ENCODE measurements at regions not wholly inside any gene's neighbourhood (a gene's known extent, or its start where the extent isn't known, plus 50 kb on each side); places are given as distances from the start of the nearest gene placed in this dataset.

DNA sequence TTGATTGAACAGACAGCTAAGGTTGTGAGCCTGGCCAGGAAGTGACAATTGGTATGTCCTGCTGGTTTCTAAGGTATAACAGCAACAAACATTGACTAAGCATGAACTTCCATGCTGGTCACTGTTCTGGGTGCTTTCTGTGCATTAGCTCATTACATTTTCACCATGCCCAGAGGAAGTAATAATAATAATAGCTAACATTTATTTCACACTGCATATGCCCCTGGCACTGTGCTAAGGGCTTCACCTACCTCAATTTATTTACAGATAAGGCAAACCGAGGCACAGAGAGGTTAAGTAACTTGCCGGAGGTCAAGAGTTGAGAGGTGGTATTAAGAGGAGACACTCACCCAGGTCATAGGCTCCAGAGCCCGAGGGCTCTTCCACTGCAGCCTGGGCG is 113.6 kb downstream of the PDCL3 start:
- TF ChIP-seq, protein P1, sequence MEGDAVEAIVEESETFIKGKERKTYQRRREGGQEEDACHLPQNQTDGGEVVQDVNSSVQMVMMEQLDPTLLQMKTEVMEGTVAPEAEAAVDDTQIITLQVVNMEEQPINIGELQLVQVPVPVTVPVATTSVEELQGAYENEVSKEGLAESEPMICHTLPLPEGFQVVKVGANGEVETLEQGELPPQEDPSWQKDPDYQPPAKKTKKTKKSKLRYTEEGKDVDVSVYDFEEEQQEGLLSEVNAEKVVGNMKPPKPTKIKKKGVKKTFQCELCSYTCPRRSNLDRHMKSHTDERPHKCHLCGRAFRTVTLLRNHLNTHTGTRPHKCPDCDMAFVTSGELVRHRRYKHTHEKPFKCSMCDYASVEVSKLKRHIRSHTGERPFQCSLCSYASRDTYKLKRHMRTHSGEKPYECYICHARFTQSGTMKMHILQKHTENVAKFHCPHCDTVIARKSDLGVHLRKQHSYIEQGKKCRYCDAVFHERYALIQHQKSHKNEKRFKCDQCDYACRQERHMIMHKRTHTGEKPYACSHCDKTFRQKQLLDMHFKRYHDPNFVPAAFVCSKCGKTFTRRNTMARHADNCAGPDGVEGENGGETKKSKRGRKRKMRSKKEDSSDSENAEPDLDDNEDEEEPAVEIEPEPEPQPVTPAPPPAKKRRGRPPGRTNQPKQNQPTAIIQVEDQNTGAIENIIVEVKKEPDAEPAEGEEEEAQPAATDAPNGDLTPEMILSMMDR (IDR thresholded peaks at IDR 0.05; ENCODE audit: unreplicated experiment), result no peak
- H3K4me1 Mint-ChIP-seq (ENCODE audit: low read depth, unreplicated experiment), result no peaks in the 10 kb centered on the region

GRCh38 chr2:100677611-100678185 is 114.9 kb downstream of the PDCL3 start:
- Mint-ChIP-seq H3K27ac (ENCODE audit: unreplicated experiment) (no peak overlapping the region), H3K4me1 (ENCODE audit: low read depth, unreplicated experiment) (no peaks in the 10 kb centered on the region), H3K27me3 (ENCODE audit: unreplicated experiment) (no peaks in the 10 kb centered on the region), H3K9me3 (ENCODE audit: low read depth, unreplicated experiment) (no peaks in the 10 kb centered on the region), H3K4me3 (ENCODE audit: low read depth, unreplicated experiment) (no peak overlapping the region), H3K36me3 (ENCODE audit: insufficient read depth, unreplicated experiment) (no peaks in the 10 kb centered on the region)
- TF ChIP-seq, protein P1 (IDR thresholded peaks at IDR 0.05; ENCODE audit: unreplicated experiment), result no peak
- no TSS peak for BruUV-seq (replicated peaks)
- DNase-seq, result no peak
- CTCF ChIA-PET, result no interaction called here
- intact Hi-C loops (cut with micrococcal nuclease; ENCODE audit: unreplicated experiment), result no loop called here

More for the DNA sequence above, 113.6 kb downstream of the PDCL3 start:
- Mint-ChIP-seq H3K9me3 (ENCODE audit: low read depth, unreplicated experiment) (no peaks in the 10 kb centered on the region), H3K4me3 (ENCODE audit: low read depth, unreplicated experiment) (no peak overlapping the region), H3K27me3 (ENCODE audit: unreplicated experiment) (no peaks in the 10 kb centered on the region), H3K27ac (ENCODE audit: unreplicated experiment) (no peak overlapping the region), H3K36me3 (ENCODE audit: insufficient read depth, unreplicated experiment) (no peaks in the 10 kb centered on the region)
- no TSS peak for BruUV-seq (replicated peaks)
- CTCF ChIA-PET, result no interaction called here
- DNase-seq, result no peak
- intact Hi-C loops (cut with micrococcal nuclease; ENCODE audit: unreplicated experiment), result no loop called here

- no peaks in the 10 kb centered on the region for H3K4me1 Mint-ChIP-seq (ENCODE audit: low read depth, unreplicated experiment)
- H3K27me3 Mint-ChIP-seq (ENCODE audit: unreplicated experiment), result no peaks in the 10 kb centered on the region
- H3K36me3 Mint-ChIP-seq (ENCODE audit: insufficient read depth, unreplicated experiment), result no peaks in the 10 kb centered on the region
- intact Hi-C loops (cut with micrococcal nuclease; ENCODE audit: unreplicated experiment), result no loop called here
- CTCF ChIA-PET, result no interaction called here
- no peak overlapping the region for H3K4me3 Mint-ChIP-seq (ENCODE audit: low read depth, unreplicated experiment)
- H3K9me3 Mint-ChIP-seq (ENCODE audit: low read depth, unreplicated experiment), result peaks cover 6% of the 10 kb centered on the region
- no TSS peak for BruUV-seq (replicated peaks)
- TF ChIP-seq, protein P1 (IDR thresholded peaks at IDR 0.05; ENCODE audit: unreplicated experiment), result no peak
- DNase-seq, result no peak
- H3K27ac Mint-ChIP-seq (ENCODE audit: unreplicated experiment), result no peak overlapping the region
Measured at GRCh38 chr2:100679211-100679610, 116.4 kb downstream of the PDCL3 start.

- Mint-ChIP-seq H3K36me3 (ENCODE audit: insufficient read depth, unreplicated experiment) (no peaks in the 10 kb centered on the region), H3K27ac (ENCODE audit: unreplicated experiment) (no peak overlapping the region), H3K4me3 (ENCODE audit: low read depth, unreplicated experiment) (no peak overlapping the region), H3K9me3 (ENCODE audit: low read depth, unreplicated experiment) (peaks cover 6% of the 10 kb centered on the region), H3K27me3 (ENCODE audit: unreplicated experiment) (no peaks in the 10 kb centered on the region), H3K4me1 (ENCODE audit: low read depth, unreplicated experiment) (no peaks in the 10 kb centered on the region)
- TF ChIP-seq, protein P1 (IDR thresholded peaks at IDR 0.05; ENCODE audit: unreplicated experiment), result no peak
- intact Hi-C loops (cut with micrococcal nuclease; ENCODE audit: unreplicated experiment), result no loop called here
- no peak for DNase-seq
- no TSS peak for BruUV-seq (replicated peaks)
- CTCF ChIA-PET, result no interaction called here
Measured at GRCh38 chr2:100682536-100682935, 119.7 kb downstream of the PDCL3 start.
